DND-41 (cell line): ENCODE measurements at regions not wholly inside any gene's neighbourhood (a gene's known extent, or its start where the extent isn't known, plus 50 kb on each side); places are given as distances from the start of the nearest gene placed in this dataset.
"Not testable (repeated sequence)": the region's sequence is repeated elsewhere in the genome, so short reads cannot be mapped to it uniquely, and the experiment has no call there.

Experiments
- ATAC-seq: fragments of 200-7000 bp; cut with Tn5 transposase; 3 replicates; pipeline ENCODE4 v1.9.1; 2021; ENCODE audit warnings: low read depth; ENCODE audit not compliant: insufficient read depth
- DNase-seq: peaks from one replicate; pipeline ENCODE4 v3.0.0-alpha.2; 2020
- H2AFZ ChIP-seq: 2 replicates; pipeline ENCODE4 v1.6.0; 2012; ENCODE audit warnings: low read depth, low read length
- H3K27ac ChIP-seq: 2 replicates; pipeline ENCODE4 v1.5.1; 2012; ENCODE audit warnings: low read length, inconsistent platforms
- H3K27me3 ChIP-seq: fragments of 200-600 bp; sonication (generic); 2 replicates; pipeline ENCODE4 v1.6.0; 2012; ENCODE audit warnings: low read length, mild to moderate bottlenecking, inconsistent platforms; ENCODE audit not compliant: insufficient read depth, poor library complexity
- H3K36me3 ChIP-seq: 2 replicates; pipeline ENCODE4 v1.5.1; 2012; ENCODE audit warnings: low read length, inconsistent platforms; ENCODE audit not compliant: insufficient read depth
- H3K4me1 ChIP-seq: 2 replicates; pipeline ENCODE4 v1.5.1; 2012; ENCODE audit warnings: mild to moderate bottlenecking, low read length; ENCODE audit not compliant: insufficient read depth
- H3K4me2 ChIP-seq: 2 replicates; pipeline ENCODE4 v1.6.0; 2012; ENCODE audit warnings: mild to moderate bottlenecking, moderate library complexity, low read length, inconsistent platforms; ENCODE audit not compliant: insufficient read depth
- H3K4me3 ChIP-seq, 2 experiments: fragments of 200-600 bp in 1 of 2; shearing (Covaris generic) in 1 of 2; 2 replicates each; pipeline ENCODE4 v1.5.1; 2012 to 2016; ENCODE audit warnings: inconsistent platforms in 2 of 2, low read length in 2 of 2, mild to moderate bottlenecking in 2 of 2, low read depth in 1 of 2, moderate library complexity in 1 of 2
- H3K79me2 ChIP-seq: 2 replicates; pipeline ENCODE4 v1.6.0; 2012; ENCODE audit warnings: low read length, inconsistent platforms; ENCODE audit not compliant: insufficient read depth
- H3K9ac ChIP-seq: 2 replicates; pipeline ENCODE4 v1.6.0; 2012; ENCODE audit warnings: low read depth, mild to moderate bottlenecking, inconsistent platforms, low read length, moderate library complexity
- H3K9me3 ChIP-seq: 2 replicates; pipeline ENCODE4 v1.5.1; 2012; ENCODE audit warnings: low read length, moderate library complexity, mild to moderate bottlenecking, inconsistent platforms; ENCODE audit not compliant: insufficient read depth, severe bottlenecking
- H4K20me1 ChIP-seq: 2 replicates; pipeline ENCODE4 v1.6.0; 2012; ENCODE audit warnings: low read length; ENCODE audit not compliant: insufficient read depth
- EZH2 ChIP-seq: IDR thresholded peaks from 3 replicates; pipeline ENCODE4 v1.6.1; 2012; ENCODE audit warnings: borderline replicate concordance, low read depth, mild to moderate bottlenecking, moderate library complexity, low read length, inconsistent platforms; ENCODE audit not compliant: severe bottlenecking
- TF ChIP-seq, protein P1 (sequence below): IDR thresholded peaks from 2 replicates; pipeline ENCODE4 v1.5.1; 2012; ENCODE audit warnings: borderline replicate concordance, low read length, moderate library complexity, mild to moderate bottlenecking; ENCODE audit not compliant: poor library complexity, severe bottlenecking; ENCODE audit errors: extremely low read depth

DNA sequence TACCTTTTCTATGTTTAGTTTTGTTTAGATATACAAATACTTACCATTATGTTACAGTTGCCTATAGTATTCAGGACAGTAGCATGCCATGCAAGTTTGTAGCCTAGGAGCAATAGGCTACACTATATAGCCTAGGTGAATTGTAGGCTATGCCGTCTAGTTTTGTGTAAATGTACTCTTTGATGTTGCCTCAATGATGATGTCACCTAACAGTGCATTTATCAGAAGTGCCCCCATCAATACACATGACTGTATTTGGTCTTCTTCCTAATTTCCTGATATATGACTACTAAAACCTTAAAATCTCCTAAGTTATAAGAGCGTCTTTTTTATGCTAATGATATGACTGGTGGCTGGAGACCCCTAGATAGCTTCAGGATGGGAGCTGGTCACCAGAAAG lies 394.4 kb upstream of the STXBP6 start:
- H3K27me3 ChIP-seq: no peaks in the 10 kb centered on the region
- TF ChIP-seq, protein P1, sequence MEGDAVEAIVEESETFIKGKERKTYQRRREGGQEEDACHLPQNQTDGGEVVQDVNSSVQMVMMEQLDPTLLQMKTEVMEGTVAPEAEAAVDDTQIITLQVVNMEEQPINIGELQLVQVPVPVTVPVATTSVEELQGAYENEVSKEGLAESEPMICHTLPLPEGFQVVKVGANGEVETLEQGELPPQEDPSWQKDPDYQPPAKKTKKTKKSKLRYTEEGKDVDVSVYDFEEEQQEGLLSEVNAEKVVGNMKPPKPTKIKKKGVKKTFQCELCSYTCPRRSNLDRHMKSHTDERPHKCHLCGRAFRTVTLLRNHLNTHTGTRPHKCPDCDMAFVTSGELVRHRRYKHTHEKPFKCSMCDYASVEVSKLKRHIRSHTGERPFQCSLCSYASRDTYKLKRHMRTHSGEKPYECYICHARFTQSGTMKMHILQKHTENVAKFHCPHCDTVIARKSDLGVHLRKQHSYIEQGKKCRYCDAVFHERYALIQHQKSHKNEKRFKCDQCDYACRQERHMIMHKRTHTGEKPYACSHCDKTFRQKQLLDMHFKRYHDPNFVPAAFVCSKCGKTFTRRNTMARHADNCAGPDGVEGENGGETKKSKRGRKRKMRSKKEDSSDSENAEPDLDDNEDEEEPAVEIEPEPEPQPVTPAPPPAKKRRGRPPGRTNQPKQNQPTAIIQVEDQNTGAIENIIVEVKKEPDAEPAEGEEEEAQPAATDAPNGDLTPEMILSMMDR: no peak
- no peak for TF ChIP-seq EZH2
- H3K36me3 ChIP-seq: no peaks in the 10 kb centered on the region
- no peak overlapping the region for H3K9ac ChIP-seq
- no peak overlapping the region for H3K4me3 ChIP-seq
- H3K4me2 ChIP-seq: no peak overlapping the region
- no peak for DNase-seq
- no peak overlapping the region for H2AFZ ChIP-seq
- H3K4me1 ChIP-seq: no peaks in the 10 kb centered on the region
- no peak for ATAC-seq
- no peaks in the 10 kb centered on the region for H3K9me3 ChIP-seq
- no peaks in the 10 kb centered on the region for H4K20me1 ChIP-seq
- H3K27ac ChIP-seq: no peak overlapping the region
- H3K79me2 ChIP-seq: no peaks in the 10 kb centered on the region

DNA sequence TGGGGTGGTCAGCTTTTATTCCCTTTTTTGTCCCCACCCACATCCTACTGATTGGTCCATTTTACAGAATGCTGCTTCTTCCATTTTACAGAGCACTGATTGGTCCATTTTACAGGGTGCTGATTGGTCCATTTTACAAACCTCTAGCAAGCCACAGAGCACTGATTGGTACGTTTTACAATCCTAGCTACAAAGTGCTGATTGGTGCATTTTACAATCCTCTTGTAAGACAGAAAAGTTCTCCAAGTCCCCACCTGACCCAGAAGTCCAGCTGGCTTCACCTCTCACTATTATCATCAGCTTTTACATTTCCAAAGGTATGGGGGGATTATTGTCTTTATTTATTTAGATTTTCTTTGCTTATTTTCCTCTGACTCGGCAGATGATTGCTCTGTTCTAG lies 390.4 kb upstream of the STXBP6 start:
- H3K9me3 ChIP-seq, H3K9ac ChIP-seq, H3K4me1 ChIP-seq, H3K36me3 ChIP-seq, H3K79me2 ChIP-seq, H4K20me1 ChIP-seq, H3K4me2 ChIP-seq, H2AFZ ChIP-seq, H3K4me3 ChIP-seq, H3K27ac ChIP-seq, DNase-seq, ATAC-seq, H3K27me3 ChIP-seq: not testable (repeated sequence)

DNA sequence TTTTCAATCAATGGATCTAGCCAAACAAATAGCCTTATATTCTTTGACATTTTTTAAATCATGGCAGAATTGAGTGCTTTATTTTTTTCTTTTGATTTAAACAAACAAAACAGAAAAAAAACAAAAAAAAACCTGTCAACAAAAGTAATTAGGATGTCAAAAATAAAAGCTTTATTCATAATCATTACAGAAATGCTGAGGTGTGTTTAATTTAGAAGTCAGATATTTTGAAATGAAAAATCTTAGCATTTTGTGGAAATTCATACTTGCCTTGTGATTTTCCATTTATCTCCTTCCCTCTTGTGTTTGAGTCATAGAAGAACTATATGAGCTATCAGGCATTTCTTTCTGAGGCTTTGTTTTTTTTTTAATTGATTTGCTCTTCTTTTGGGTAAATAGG lies 387.0 kb upstream of the STXBP6 start:
- Histone ChIP-seq H2AFZ (no peak overlapping the region), H3K4me3 (no peak overlapping the region), H4K20me1 (no peaks in the 10 kb centered on the region), H3K9ac (no peak overlapping the region), H3K9me3 (no peaks in the 10 kb centered on the region), H3K79me2 (no peaks in the 10 kb centered on the region), H3K4me1 (no peaks in the 10 kb centered on the region), H3K36me3 (no peaks in the 10 kb centered on the region), H3K27me3 (no peaks in the 10 kb centered on the region), H3K27ac (no peak overlapping the region), H3K4me2 (no peak overlapping the region)
- ATAC-seq (no peak), DNase-seq (no peak)
- TF ChIP-seq EZH2: no peak
- TF ChIP-seq, protein P1: no peak

DNA sequence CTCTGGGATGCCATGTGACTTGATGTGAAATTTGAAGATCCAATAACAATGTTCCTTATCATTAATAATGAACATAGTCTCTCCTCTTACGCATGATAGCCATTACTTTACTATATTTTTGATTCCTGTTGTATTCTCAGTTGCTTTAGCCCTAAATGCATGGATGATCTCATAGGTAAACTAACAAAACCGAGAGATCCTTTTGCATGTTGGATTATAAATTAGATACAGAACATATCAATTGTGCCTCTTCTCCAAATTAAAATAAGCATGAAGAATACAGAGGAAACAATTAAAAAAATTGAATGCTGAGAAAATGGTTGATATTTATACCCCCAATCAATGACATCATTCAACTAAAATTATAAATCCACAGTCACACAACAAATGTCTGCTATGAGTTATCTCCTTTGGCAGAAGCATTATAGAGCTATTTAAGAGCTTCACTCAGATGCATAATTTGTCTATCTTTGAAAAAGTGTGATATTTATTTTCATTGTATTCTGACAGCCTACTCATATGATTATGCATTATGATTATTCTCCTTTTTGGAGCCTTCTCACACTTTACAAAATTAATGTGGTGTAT lies 386.4 kb upstream of the STXBP6 start:
- no peaks in the 10 kb centered on the region for H4K20me1 ChIP-seq
- no peak for ATAC-seq

More for the DNA sequence above, 386.4 kb upstream of the STXBP6 start:
- H3K4me1 ChIP-seq: no peaks in the 10 kb centered on the region
- H3K9me3 ChIP-seq: no peaks in the 10 kb centered on the region
- no peaks in the 10 kb centered on the region for H3K27me3 ChIP-seq
- no peaks in the 10 kb centered on the region for H3K36me3 ChIP-seq
- H2AFZ ChIP-seq: no peak overlapping the region
- H3K4me2 ChIP-seq: no peak overlapping the region
- no peak for DNase-seq
- no peak overlapping the region for H3K4me3 ChIP-seq
- no peak overlapping the region for H3K9ac ChIP-seq
- TF ChIP-seq, protein P1: no peak
- TF ChIP-seq EZH2: no peak
- no peaks in the 10 kb centered on the region for H3K79me2 ChIP-seq
- no peak overlapping the region for H3K27ac ChIP-seq
